GM12892 (cell line): ENCODE measurements at regions not wholly inside any gene's neighbourhood (a gene's known extent, or its start where the extent isn't known, plus 50 kb on each side); places are given as distances from the start of the nearest gene placed in this dataset.

ENCODE experiments used
- POLR2A ChIP-seq: IDR thresholded peaks from 2 replicates; pipeline ENCODE4 v1.6.1; 2011; ENCODE audit warnings: low read depth, low read length, control low read depth
- POLR2AphosphoS5 ChIP-seq: IDR thresholded peaks from 2 replicates; pipeline ENCODE4 v1.6.1; 2011; ENCODE audit warnings: low read depth, low read length, control low read depth
- TAF1 ChIP-seq: IDR thresholded peaks from 2 replicates; pipeline ENCODE4 v1.6.1; 2011; ENCODE audit warnings: low read depth, mild to moderate bottlenecking, control low read depth, low read length, borderline replicate concordance

DNA sequence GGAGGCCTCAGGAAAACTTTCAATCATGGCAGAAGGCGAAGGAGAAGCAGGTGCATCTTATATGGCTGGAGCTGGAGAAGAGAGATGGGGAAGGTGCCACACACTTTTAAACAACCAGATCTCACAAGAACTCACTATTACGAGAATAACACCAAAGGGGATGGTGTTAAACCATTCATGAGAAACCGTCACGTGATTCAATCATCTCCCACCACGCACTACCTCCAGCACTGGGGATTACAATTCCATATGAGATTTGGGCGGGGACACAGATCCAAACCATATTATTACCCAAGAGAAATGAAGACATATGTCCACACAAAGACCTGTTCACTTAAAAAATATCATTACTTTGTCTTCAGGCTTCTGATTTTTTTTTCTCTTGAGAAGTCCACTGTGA lies 518.5 kb downstream of the DCDC2C start:
- TF ChIP-seq POLR2A: no peak
- TF ChIP-seq POLR2AphosphoS5: no peak
- no peak for TF ChIP-seq TAF1
